ENCODE measurements at regions not wholly inside any gene's neighbourhood (a gene's known extent, or its start where the extent isn't known, plus 50 kb on each side); places are given as distances from the start of the nearest gene placed in this dataset.

- no peak for DNase-seq (ENCODE audit: low read depth)
These were observed 199.4 kb downstream of the KLF12 start for GRCh38 chr13:73934771-73935170.

- DNase-seq (ENCODE audit: low read depth) = peak; percentile 79
These were observed 200.0 kb downstream of the KLF12 start for GRCh38 chr13:73934215-73934641.

DNA sequence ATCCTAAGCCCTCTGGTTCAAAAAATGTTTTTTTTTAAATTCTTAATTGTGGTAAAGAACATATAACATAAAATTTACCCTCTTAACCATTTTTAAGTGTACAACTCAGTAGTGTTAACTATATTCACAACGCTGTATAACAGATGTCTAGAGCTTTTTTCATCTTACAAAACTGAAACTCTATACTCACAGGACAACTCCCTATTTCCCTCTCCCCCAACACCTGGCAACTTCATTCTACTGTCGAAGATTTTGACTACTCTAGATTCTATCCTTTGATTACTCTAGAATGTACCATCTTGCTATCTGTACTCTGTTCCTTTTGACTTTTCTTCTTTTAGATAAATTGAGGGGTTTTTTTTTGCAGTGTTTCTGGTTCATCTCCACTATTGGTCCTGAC, 200.4 kb downstream of the KLF12 start:
- no peak for DNase-seq (ENCODE audit: low read depth)

GRCh38 chr13:73932091-73932490, 202.1 kb downstream of the KLF12 start:
- DNase-seq (ENCODE audit: low read depth) = peak; percentile 36

DNA sequence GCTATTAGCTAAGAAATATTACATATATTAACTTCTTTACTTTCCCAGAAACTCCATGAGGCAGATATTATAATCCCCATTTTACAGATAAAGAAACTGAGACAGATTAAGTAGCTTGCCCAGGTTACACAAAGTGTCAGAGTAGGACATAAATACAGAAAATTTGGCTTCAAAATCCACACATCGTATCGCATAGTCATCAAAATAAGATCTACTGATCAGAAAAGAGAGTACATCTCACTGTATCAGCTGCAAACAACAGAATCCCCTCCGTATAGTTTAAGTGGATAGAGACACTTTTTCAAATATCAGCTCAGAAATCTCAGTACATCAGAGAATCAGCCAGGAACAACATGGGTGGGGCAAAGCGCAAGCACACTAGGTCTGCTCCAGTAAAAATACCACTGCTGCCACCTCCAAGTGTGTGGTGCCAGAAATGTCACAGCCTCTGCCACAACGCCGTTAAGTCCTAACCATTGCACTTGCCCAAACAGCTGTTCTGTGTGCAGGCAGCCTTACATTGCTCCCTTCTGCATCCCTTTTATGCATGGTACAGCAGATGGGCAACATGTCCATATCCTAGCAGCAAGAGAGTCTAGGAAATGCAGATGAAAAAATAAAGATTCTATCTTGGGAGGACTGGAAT, 204.8 kb downstream of the KLF12 start:
- no peak for DNase-seq (ENCODE audit: low read depth)

DNA sequence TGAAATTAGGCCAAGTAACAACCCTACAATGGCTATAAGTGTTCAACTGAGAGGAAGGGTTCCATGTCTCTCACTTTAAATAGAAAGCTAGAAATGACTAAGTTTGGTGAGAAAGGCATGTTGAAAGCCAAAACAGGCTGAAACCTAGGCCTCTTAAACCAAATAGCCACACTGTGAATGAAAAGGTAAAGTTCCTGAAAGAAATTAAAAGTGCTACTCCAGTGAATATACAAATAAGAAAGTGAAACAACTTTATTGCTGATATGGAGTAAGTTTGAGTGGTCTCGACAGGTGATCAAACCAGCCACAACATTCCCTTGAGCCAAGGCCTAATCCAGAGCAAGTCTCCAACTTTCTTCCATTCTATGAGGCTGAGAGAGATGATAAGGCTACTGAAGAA, 209.6 kb downstream of the KLF12 start:
- no peak for DNase-seq (ENCODE audit: low read depth)

DNA sequence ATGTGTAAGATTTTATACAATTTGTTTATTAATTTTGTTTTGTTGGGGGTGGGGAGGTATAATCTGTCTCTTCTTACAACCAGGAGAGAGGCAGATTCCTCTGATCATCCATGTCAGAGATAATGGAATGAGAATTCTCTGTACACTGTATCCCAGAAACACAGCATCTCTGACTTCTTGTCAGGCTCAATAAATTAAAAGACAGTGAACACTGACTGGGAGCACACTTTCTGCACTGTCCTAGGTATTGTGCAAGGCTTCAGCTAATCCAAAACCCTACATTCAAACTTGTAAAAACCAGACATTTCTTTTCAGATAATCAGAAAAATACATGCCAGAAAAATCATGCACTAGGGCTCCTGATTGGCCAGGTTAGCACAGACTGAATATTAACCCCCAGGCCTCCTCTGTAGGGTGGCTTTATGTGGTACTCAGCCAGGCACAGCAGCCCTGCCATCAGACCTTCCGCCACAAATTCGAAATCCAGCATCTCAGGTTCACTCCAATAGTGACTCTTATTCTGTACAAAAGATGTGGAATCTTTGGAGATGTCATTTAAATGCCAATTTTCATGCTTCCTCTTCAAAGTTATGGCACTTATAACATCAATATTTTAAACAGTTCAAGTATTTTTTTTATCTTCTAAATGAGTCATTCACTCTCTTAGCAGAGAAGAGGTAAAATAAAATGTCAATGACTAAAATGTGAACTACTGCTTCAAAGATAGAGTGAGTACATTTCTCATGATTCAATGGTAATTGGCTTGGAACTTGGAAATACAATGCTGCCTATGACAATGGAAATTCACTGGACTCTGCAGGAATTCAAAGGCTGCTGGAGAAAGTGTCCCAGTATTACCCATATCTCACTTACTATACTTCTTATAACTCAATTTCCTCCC, 211.5 kb downstream of the KLF12 start:
- peak; percentile 58 for DNase-seq (ENCODE audit: low read depth)

- no peak for DNase-seq (ENCODE audit: low read depth)
These were observed 215.5 kb downstream of the KLF12 start for GRCh38 chr13:73918691-73919090.

DNA sequence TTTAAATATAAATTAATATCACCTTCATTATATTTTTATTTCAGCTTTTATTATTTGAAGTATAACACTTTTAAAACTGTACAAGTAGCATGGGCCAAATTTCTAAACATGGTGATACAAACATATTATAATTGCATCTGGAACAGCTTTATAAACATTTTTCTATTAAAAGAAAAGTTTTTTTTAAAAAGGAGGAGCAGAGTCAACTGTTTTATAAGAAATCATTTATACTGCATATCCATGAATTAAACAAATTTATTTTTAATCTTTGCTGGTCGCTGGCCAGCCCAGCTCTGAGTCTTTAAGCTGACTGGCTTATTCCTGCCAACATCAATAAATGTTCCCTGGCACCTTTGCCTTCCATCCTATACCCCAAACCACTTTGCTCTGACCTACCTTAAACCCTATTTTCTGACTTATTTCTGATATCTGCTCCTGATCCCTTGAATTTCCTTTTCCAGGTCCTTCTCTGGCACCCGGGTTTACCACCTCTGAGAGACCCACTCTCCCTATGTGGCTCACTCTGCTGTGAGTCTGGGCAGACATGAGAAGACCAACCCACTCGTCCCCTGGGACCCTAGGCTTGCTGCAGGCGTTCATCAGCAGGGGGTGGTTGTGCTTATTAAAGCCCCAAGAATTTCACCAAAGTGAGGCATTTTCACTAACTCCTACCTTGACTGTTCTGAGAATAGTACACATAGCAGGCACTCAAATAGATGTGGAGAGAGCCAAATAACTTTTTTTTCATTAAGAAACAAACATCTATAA, 220.3 kb downstream of the KLF12 start:
- DNase-seq (ENCODE audit: low read depth) = no peak

- DNase-seq (ENCODE audit: low read depth) = peak; percentile 64
These were observed 221.0 kb downstream of the KLF12 start for GRCh38 chr13:73913079-73913740.

DNA sequence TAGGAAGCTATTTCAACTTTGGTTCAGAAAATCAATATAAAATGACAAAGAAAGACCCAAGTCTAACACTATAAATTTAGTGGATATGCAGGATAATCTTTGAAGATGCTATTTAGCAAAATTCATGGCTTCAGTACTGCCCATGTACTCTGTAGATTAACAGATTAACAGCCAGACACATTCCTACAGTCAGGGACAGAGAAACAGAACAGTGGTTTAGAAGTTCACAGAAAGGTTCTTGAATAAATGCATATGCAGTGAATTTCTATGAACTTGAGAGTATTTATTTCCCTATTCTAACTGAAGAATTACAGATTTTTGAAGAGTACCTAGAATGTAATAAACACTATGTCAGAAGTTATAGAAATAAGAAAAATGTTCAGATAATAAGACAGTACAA, 222.8 kb downstream of the KLF12 start:
- no peak for DNase-seq (ENCODE audit: low read depth)

- no peak for DNase-seq (ENCODE audit: low read depth)
These were observed 223.5 kb downstream of the KLF12 start for GRCh38 chr13:73910733-73911132.

DNA sequence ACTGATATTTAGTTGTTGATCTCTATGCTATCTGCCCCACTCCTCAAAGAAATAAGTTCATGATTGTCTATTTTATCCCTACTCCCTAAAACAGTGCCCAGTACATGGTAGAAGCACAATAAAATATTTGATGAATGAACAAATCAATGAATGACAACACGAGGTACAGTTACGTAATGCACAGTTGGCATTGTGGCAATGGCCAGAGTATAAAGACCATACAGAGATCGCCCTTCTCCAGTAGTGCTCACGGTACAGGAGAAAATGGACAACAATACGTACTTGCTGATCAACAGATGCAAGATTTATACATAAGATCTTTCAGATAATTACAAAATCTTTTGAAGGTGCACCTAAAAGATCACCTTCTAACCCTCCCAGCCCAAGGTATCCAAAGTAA, 225.4 kb downstream of the KLF12 start:
- no peak for DNase-seq (ENCODE audit: low read depth)

DNA sequence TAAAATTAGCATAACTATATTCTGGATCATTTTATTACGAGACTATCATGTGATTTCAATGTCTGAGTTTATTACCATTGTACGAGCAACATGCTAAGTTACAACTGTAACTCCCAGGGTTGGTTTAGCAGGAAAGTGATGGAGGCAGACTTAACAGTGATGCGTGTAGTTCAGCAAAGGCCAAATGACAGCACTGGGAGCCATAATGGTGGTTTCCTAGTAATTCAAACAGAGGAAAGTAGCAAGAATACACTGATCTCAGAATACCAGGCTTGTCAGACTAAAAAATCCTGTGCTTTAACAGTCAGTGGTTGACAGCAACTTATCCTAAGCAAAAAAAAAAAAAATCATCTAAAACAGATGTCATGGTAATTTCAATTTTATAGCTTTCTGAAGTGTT, 229.6 kb downstream of the KLF12 start:
- DNase-seq (ENCODE audit: low read depth) = no peak

DNA sequence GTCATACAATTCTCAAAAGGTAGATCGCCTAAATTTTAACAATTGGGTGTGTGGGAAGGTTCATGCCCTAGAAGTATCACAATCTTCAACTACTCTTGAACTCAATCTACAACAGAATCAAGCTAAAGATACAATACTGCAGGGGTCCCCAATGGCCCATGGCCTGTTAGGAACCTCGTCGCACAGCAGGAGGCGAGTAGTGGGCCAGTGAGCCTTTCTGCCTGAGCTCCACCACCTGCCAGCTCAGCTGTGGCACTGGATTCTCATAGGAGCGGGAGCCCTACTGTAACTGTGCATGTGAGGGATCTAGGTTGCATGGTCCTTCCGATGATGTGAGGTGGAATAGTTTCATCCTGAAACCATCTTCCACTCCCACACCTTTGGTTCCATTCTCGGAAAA, 230.6 kb downstream of the KLF12 start:
- DNase-seq (ENCODE audit: low read depth) = no peak

DNA sequence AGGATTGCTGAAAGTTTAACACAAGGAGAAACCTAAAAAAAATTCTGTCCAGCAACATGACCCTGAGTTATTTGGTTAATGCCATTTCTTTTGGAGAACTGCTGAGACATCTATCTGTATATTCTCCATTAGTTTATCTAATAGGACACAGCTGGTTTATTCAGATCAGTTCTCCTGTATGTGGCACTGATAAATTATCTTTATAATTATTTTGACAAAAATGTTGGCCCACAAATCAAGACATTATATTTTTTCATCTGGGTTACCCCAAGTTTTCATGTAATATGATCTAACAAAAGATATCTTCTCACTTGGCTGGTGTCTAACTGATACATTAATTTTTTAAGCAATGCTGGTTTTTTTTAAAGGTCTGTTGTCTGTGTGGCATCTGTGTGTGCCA, 231.4 kb downstream of the KLF12 start:
- DNase-seq (ENCODE audit: low read depth) = no peak

- no peak for DNase-seq (ENCODE audit: low read depth)
These were observed 231.9 kb downstream of the KLF12 start for GRCh38 chr13:73902296-73902695.

- no peak for DNase-seq (ENCODE audit: low read depth)
These were observed 232.7 kb downstream of the KLF12 start for GRCh38 chr13:73901324-73902068.

DNA sequence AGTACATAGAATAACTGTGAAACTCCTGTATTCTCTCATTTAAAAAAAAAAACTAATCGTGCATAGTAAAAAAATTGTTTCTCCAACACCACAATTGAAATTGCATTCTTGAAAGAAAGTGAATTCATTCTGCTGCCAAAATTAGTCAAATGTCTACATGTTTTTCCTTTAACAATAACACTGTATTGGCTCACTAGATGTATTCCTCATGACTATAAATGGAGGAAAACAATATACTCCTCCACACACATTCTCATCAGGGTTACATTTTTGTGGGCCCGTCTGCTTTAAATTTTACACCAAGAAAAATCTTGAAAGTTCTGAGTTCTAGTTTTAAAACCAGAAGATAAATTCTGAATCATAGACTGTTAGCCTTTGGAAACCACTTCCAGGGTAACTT, 233.6 kb downstream of the KLF12 start:
- DNase-seq (ENCODE audit: low read depth) = no peak

- no peak for DNase-seq (ENCODE audit: low read depth)
These were observed 235.3 kb downstream of the KLF12 start for GRCh38 chr13:73898899-73899298.

DNA sequence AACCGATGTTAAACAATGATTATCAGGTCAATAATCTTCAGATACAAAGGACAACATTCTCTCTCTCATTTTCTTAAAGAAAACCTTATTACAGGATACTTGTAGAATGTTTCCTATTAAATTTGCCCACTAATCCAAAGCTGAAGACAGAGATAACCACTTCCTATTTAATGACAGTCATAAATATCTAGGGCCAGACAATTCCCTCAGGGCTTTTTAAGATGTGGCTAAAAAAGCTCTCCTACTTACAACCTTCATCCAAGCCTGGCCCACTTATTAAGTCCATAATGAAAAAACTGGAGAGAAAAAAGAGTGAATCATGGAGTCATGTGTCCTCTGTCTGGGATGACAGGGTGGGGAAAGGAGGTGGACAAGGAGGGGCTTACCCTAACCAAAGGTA, 235.9 kb downstream of the KLF12 start:
- peak; percentile 22 for DNase-seq (ENCODE audit: low read depth)

Measured in ELR (cell line).